GM12878 (cell line): ENCODE measurements at regions not wholly inside any gene's neighbourhood (a gene's known extent, or its start where the extent isn't known, plus 50 kb on each side); places are given as distances from the start of the nearest gene placed in this dataset.

Experiments used
- BCL3 ChIP-seq: IDR thresholded peaks from 2 replicates; pipeline ENCODE4 v1.6.1; 2011; ENCODE audit warnings: borderline replicate concordance, low read depth, mild to moderate bottlenecking, moderate library complexity, low read length; ENCODE audit not compliant: insufficient read depth, poor library complexity, severe bottlenecking
- CBX5 ChIP-seq: sonication (generic); IDR thresholded peaks from 2 replicates; pipeline ENCODE4 v1.6.1; 2016; ENCODE audit warnings: low read depth, moderate library complexity, mild to moderate bottlenecking, inconsistent platforms
- CREB1 ChIP-seq: IDR thresholded peaks from 2 replicates; pipeline ENCODE4 v1.6.1; 2012; ENCODE audit warnings: low read depth, mild to moderate bottlenecking, inconsistent platforms
- CREM ChIP-seq: IDR thresholded peaks from 2 replicates; pipeline ENCODE4 v1.6.1; 2014; ENCODE audit warnings: antibody characterized with exemption, low read depth
- CTCF ChIP-seq, 3 experiments: IDR thresholded peaks in 2 of 3; conservative IDR thresholded peaks in 1 of 3; 2 replicates each; pipeline ENCODE4 v1.5.1; 2011; ENCODE audit warnings: low read depth in 3 of 3, low read length in 3 of 3, mild to moderate bottlenecking in 3 of 3, control low read depth in 2 of 3, moderate library complexity in 2 of 3, inconsistent platforms in 1 of 3, mixed read lengths in 1 of 3; ENCODE audit not compliant: control insufficient read depth in 2 of 3, insufficient read depth in 1 of 3; ENCODE audit errors: extremely low read depth in 1 of 3
- EP300 ChIP-seq, 2 experiments: fragments of 150-350 bp in 1 of 2; IDR thresholded peaks; 2 replicates each; pipeline ENCODE4 v1.6.1; 2011 to 2012; ENCODE audit warnings: low read depth in 2 of 2, low read length in 2 of 2, borderline replicate concordance in 1 of 2, improper control_type of control experiment in 1 of 2, inconsistent platforms in 1 of 2; ENCODE audit not compliant: control insufficient read depth in 1 of 2
- IKZF1 ChIP-seq: fragments of 450-650 bp; conservative IDR thresholded peaks from 2 replicates; pipeline ENCODE4 v1.6.1; 2017; ENCODE audit warnings: antibody characterized with exemption, mild to moderate bottlenecking
- MTA3 ChIP-seq: IDR thresholded peaks from 2 replicates; pipeline ENCODE4 v1.6.1; 2012; ENCODE audit warnings: low read length, inconsistent platforms, borderline replicate concordance
- MYC ChIP-seq: IDR thresholded peaks from 2 replicates; pipeline ENCODE4 v1.6.1; 2011; ENCODE audit warnings: mild to moderate bottlenecking, low read length, moderate library complexity, inconsistent platforms; ENCODE audit not compliant: insufficient read depth, insufficient replicate concordance, insufficient read length, severe bottlenecking
- NFIC ChIP-seq: IDR thresholded peaks from 2 replicates; pipeline ENCODE4 v1.6.1; 2012; ENCODE audit warnings: low read depth, mild to moderate bottlenecking, inconsistent platforms, low read length, moderate library complexity
- NR2F1 ChIP-seq: fragments of 450-650 bp; conservative IDR thresholded peaks from 2 replicates; pipeline ENCODE4 v1.6.1; 2017; ENCODE audit warnings: mild to moderate bottlenecking
- PML ChIP-seq: IDR thresholded peaks from 2 replicates; pipeline ENCODE4 v1.6.1; 2012; ENCODE audit warnings: low read length, inconsistent platforms
- POLR2A ChIP-seq: IDR thresholded peaks from 2 replicates; pipeline ENCODE4 v1.6.1; 2011; ENCODE audit warnings: low read depth, mild to moderate bottlenecking, low read length

- TF ChIP-seq CREB1 (no peak), CTCF (IDR thresholded peaks at IDR 0.05 in 2 of 3, conservative IDR thresholded peaks at IDR 0.05 in 1 of 3; ENCODE audit: control insufficient read depth in 2 of 3, extremely low read depth in 1 of 3, insufficient read depth in 1 of 3, low read depth in 3 of 3, low read length in 3 of 3) (no peak), CBX5 (no peak), EP300 (IDR thresholded peaks at IDR 0.05; ENCODE audit: borderline replicate concordance in 1 of 2, control insufficient read depth in 1 of 2, low read depth in 2 of 2, low read length in 2 of 2) (no peak), POLR2A (no peak), IKZF1 (no peak), CREM (no peak), NR2F1 (no peak), NFIC (no peak), MYC (no peak), PML (no peak), MTA3 (no peak), BCL3 (no peak)
Observed at GRCh38 chr14:98163873-98164272, 1108.1 kb downstream of the BCL11B start.
